Head of caudate nucleus (tissue), 42 donors: ENCODE measurements at regions not wholly inside any gene's neighbourhood (a gene's known extent, or its start where the extent isn't known, plus 50 kb on each side); places are given as distances from the start of the nearest gene placed in this dataset.
"Not testable (repeated sequence)": the region's sequence is repeated elsewhere in the genome, so short reads cannot be mapped to it uniquely, and the experiment has no call there.

Source experiments
- DNase-seq, 42 donors: peaks; one replicate each; pipeline versions ENCODE4 v3.0.0 to v3.0.0-alpha.2; 2020 to 2021; ENCODE audit warnings: mixed read lengths in 7 of 42
- intact Hi-C: fragments of 100-400 bp; cut with DNase I; formaldehyde crosslinking; loops from one replicate; pipeline ENCODE4 v1.15.0; 2022

DNA sequence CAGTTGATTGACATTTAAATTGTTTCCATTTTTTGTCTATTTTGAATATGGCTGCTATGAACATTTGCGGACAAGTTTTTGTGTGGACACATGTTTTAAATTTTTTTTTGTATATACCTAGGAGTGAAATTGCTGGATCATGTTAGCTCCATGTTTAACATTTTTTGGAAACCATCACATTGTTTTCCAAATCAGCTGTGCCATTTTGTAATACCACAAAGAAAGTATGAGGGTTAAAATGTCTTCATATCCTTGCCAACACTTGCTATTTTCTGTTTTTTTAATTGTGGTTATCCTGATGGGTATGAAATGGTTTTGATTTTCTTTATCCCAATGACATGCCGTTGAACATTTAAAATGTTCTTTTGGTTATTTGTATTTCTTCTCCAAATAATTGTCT lies 52.1 kb downstream of the CARTPT start:
- DNase-seq: no peak
- intact Hi-C loops: no loop called here

DNA sequence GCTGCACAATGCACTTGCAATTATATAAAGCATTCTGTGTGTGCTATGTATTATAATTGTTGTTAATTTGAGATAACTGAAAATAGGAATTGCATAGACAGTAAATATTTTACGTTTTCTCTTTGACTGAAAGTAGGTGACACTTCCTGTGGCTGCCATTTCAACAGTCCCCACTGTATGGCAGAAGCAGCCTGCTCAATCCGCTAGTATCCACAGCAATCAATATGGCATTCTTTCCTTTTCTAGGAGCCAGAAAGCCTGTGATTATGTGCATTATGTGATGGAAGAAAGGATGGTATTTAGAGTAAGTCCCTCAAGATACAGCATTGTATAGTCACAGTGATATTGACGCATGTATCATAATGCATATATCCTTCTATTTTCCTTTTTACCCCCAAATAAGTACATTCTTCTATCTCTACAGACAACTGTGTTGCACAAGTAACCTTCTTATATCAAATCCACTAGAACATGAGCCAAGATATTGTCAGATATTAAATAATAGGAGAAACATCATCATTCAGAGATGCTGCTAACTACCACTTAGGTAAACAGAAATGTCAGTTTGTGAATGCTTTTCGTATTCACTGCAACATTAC lies 59.7 kb downstream of the CARTPT start:
- DNase-seq: peak in 33 of 42 donors; percentile 12 to 83 (median 52)
- intact Hi-C loops: no loop called here

DNA sequence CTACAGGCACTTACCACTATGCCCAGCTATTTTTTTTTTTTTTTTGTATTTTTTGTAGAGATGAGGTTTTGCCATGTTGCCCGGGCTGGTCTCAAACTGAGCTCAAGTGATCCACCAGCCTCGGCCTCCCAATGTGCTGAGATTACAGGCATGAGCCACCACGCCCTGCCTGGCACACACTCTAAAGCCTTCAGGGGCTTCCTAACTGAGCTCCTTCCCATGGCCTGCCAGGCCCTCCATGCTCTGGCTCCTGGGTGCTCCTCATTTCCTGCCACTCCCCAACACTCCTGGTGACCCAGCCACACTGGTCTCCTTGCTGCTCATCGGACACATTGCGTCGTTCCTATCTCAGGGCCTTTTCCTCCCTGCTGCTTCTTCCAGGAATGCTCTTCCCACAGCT lies 61.5 kb downstream of the CARTPT start:
- intact Hi-C loops: loop anchor here (5.0 kb wide), 2 partner anchors 327 to 527 kb away; partner anchors contain the start of gene MAP1B
- DNase-seq: no peak

DNA sequence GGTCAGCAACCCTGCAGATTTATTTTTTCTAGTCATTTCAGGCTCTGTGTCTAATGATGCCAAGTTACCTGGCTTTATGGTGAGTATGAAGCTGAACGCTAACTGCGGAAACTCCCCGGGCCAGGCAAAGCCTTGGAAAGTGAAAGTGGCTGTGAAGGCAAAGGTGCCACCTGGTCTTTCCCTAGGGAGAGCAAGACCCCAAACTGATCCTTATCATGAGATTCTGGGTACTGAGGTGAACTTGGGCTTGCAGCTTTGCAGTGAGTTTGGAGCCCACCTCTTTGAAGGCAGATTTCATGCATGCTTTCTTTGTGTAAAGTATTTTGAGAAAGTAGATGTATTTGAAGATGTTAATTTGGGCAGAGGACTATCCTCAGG lies 63.3 kb downstream of the CARTPT start:
- intact Hi-C loops: loop anchor here (5.0 kb wide), 2 partner anchors 325 to 525 kb away; partner anchors contain the start of gene MAP1B
- DNase-seq: no peak

DNA sequence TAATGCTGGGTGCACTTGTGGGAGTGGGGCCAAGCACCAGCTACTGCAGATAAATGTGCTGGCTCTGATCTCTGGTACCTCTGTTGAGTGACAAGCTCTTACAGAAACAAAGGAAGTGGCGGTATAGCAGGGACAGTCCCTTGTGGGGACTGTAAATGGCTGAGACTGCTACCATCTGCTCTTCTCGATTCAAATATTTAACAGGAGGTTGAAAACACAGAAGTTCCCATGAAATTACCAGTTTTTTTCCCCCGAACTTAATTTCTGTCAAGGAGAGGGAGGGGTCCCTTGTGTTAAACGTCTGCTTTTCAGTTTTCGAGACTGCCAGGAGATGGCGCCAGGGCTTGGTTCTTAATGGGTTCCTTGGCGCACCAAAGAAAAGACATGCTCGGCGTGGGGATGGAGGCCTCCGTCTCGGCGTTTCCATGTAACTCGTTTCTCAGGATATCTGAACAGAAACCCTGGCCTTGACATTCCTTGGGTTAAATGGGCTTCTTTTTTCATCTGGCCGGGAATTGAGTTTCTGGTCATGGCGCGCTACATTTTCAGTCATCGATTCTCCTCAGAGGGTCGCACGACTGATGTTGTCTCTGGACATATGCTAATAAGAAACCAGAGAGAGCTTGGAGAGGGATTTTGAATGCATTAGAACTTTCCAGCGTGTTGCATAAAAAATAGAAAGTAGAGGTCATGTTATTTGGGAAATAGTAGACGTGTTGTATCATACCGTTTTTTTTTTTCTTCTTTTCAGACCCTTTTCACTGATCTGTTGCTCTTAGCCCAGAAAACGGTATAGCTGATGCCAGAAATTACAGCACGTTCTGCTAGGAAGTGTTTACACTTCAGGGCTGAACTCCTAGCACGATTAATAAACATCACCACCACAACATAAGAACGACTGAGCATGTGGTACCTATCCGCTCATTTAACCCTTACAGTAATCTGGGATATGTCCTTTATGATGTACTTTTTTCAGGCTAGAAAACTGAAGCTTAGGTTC lies 64.0 kb downstream of the CARTPT start:
- intact Hi-C loops: loop anchor here (5.0 kb wide), 2 partner anchors 324 to 524 kb away; partner anchors contain the start of gene MAP1B
- peak; percentile 79 to 95 (median 90) for DNase-seq

DNA sequence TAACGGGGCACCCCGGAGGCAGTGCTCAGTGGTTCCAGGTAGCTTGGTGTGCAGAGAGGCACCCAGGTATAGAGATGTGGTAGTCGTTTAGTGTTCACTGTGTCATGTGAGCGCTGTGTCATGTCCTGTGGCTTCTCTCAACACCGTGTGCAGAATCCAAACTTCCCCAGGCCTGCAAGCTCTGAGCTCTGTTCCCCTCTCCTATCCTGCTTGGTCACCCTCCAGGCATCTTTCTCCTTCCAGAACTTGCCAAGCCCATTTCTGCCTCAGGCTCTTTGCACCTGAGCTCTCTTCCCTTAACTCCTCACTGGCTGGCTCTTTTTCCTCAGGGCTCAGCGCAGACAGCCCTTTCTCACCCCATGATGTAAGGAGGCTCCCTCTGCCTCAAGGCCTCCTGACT lies 64.8 kb downstream of the CARTPT start:
- peak in 1 of 42 donors; percentile 1 for DNase-seq
- intact Hi-C loops: loop anchor here (5.0 kb wide), 2 partner anchors 323 to 523 kb away; partner anchors contain the start of gene MAP1B

DNA sequence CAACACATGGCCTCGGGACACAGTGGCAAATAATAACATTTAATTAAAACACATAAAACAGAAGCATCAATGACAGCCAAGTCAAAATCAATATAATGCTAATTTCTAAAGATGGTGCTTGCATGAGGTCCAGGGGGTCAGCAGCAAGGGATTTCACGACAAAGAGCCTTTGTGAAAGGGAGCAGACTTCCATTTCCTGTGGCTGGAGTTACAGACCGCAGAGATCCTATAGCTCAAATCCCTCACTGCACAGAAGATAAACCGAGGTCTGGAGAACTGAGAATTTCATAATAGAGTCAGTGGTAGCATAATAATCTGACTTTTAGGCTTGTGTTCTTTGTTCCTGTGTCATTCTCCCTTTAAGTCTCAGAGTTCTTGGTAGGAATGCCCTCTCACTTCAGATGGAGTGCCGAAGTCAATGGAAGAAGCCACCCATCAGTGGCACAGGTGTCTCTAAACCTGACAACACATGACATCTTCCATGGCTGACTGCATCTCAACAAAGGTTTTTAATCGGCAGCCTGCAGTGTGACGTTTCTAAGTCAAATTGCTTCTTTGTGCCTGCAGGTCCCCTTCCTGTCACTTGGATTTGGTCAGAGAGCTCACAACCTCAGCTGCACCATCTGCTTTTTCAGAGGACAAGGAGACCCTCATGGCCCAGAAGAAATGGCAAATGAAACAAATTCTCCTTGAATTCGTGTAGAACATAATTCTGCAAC lies 67.4 kb downstream of the CARTPT start:
- DNase-seq: no peak
- intact Hi-C loops: no loop called here

DNA sequence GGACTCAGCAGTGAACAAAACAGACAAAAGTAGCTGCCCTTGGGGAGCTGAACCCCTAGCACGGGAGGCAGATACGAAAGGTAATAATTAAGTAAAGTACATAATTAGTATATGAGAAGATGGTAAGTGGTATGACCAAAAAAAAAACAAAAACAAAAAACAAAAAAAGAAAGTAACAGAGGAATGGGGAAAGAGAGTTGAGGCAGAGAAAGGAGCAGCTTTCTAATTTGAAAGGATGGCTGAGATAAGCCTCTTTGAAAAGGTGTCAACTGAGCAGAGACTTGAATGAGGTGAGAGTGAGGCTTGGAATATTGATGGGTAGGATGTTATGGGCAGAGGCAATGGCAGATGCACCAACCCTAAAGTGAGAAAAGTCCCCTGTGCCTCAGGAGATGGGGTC lies 69.7 kb downstream of the CARTPT start:
- no peak for DNase-seq
- intact Hi-C loops: no loop called here

DNA sequence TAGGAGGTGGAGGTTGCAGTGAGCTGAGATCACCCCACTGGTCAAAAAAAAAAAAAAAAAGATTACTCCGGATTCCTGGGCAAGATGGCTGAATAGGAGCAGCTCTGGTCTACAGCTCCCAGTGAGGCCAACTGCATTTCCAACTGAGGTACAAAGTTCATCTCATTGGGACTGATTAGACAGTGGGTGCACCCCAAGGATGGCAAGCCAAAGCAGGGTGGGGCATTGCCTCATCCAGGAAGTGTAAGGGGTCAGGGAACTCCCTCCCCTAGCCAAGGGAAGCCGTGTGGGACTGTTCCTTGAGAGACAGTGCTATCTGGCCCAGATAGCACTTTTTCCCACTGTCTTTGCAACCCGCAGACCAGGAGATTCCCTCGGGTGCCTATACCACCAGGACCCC lies 70.7 kb downstream of the CARTPT start:
- intact Hi-C loops: no loop called here
- DNase-seq: no peak

DNA sequence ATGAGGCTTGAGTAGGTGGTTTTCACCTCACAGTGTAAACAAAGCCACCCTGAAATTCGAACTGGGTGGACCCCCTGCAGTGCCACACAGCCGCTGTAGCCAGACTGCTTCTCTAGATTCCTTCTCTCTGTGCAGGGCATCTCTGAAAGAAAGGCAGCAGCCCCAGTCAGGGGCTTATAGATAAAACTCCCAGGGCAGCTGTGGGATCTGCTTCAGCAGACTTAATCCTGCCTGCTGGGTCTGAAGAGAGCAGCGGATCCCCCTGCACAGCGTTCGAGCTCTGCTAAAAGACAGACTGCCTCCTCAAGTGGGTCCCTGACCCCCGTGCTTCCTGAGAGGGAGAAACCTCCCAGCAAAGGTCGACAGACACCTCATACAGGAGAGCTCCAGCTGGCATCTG lies 71.4 kb downstream of the CARTPT start:
- DNase-seq: no peak
- intact Hi-C loops: no loop called here

DNA sequence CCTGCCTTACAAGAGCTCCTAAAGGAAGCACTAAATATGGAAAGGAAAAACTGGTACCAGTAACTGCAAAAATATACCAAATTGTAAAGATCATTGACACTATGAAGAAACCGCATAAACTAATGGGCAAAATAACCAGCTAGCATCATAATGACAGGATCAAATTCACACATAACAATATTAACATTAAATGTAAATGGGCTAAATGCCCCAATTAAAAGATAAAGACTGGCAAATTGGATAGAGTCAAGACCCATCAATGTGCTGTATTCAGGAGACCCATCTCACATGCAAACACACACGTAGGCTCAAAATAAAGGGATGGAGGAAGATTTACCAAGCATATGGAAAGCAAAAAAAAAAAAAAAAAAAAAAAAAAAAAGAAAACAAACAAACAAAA lies 73.0 kb downstream of the CARTPT start:
- DNase-seq, intact Hi-C loops: not testable (repeated sequence)

DNA sequence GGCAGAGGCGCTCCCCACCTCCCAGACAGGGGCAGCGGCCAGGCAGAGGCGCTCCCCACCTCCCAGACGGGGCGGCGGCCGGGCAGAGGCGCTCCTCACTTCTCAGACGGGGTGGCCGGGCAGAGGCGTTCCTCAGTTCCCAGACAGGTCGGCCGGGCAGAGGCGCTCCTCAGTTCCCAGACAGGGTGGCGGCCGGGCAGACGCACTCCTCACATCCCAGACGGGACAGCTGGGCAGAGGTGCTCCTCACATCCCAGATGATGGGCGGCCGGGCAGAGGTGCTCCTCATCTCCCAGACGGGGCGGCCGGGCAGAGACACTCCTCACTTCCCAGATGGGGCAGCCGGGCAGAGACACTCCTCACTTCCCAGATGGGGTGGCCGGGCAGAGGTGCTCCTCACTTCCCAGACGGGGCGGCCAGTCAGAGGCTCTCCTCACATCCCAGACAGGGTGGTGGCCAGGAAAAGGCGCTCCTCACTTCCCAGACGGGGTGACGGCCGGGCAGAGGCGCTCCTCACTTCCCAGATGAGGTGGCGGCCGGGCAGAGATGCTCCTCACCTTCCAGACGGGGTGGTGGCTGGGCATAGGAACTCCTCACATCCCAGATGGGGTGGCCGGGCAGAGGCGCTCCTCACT lies 75.1 kb downstream of the CARTPT start:
- intact Hi-C loops: no loop called here
- no peak for DNase-seq

DNA sequence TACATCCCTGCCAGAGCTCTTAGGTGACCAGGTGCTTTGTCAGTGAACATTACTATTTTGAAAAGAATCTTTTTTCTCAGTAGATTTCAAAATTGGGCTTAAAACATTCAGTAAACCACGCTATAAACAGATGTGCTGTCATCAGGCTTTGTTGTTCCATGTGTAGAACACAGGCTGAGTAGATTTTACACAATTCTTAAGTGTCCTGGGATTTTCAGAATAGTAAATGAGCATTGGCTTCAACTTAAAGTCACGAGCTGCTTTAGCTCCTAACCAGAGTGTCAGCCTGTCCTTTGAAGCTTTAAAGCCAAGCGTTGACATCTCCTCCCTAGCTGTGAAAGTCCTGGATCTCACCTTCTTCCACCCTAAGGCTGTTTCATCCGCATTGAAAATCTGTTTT lies 83.6 kb downstream of the CARTPT start:
- no peak for DNase-seq

DNA sequence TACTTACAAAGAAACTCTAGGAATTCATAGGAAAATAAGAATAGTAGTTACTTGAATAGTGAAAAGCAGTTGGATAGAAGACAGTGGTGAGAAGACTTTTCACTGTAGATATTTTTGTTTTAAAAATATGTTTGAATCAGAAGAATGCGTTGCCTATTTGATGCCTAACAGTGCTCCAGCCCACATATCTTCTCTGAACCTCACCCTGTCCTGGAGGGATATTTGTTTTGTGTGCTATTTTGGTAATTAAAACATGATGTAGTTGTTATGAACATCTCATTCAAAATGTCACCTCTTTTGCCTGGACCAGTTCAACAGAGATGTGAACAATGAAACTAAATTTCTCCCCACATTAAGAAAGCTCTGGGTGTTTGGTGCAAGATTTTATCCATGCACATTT lies 87.6 kb downstream of the CARTPT start:
- DNase-seq: no peak
- intact Hi-C loops: no loop called here

More for the DNA sequence above, 83.6 kb downstream of the CARTPT start:
- intact Hi-C loops: no loop called here

DNA sequence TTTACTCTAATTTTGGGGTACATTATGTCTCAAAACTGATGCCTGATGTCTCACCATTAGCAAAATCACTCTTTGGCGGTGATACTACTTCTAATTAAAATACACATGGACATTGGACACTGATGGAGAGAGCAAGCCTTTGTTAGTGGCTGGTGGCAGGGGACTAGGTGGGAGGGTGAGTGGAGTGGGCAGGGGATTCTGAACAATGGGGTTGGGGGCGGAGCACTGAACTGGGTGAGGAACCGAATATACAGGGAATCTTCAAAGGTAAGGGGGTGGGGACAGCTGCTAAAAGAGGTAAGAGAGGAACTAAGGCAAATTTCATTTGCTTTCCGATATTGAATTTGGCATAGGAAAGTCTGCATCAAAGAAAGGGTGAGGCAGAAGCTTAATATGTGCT lies 88.8 kb downstream of the CARTPT start:
- DNase-seq: no peak
- intact Hi-C loops: no loop called here

DNA sequence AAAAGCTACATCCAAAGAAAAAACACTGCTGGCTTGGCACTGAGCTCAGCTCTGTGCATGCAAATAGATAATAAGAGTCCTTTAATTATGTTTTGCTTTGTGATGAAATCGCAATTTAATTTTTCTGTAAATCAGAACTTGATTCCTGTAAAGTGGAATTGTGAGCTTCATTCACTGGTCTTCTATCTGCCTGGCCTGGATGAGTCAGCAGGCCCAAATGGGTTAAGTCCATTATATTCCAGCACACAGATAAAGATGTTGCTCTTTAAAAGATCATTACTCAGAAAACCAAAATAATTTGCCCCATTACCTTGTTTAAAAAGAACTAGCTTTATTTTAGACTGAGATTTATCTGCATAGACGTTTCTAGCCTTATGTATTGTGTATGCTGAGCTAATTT lies 90.4 kb downstream of the CARTPT start:
- intact Hi-C loops: no loop called here
- no peak for DNase-seq

DNA sequence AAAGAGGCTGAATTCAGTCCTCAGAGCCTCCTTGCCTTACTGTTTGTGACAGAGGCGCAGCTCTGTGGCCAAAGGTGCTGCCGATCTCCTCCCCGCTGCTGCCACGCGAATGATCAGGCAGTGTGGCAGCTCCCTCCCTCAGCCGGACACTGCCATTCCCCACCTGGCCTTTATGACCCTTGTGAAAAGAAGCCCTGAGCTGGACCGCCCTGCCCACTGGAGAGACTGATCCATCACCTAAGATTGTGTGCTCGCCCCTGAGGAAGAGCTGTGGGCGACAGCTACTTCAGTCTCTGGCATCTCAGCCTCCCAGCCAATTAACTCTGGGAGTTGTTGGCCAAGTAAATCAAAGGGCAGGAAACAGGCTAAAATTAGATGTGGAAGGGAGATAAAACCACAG lies 90.9 kb downstream of the CARTPT start:
- no peak for DNase-seq
- intact Hi-C loops: no loop called here

DNA sequence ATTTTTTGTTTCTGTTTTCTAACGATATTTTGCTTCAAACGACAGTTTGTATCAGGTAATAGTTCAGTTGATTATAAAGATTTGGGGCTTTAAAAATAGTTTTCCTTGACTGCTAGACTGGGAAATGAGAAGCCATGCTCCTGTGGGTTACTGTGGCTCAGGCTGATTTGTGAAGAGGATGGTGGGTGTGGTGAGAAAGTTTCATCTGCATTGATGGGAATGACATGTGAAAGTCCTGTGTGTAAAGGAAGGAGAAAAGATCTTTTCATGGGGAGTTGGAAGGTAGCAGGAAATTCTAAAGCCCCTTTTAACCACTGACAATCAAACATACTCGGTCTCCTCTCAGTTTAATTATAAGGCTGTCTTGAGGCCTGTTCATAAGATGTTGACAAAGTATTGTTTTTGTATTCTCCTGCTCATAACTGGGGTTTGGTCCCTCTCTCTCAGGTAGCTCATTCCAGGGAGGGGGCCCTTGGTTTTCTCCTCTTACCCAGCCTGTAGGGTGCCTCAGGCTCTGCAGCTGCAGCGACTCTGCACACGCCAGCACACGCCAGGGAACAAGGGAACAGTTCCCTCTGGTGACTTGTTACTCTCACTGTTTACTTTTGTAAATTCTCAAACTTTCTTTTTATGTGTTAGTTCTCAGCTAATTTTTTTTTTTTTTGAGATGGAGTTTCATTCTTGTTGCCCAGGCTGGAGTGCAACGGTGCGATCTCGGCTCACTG lies 91.6 kb downstream of the CARTPT start:
- intact Hi-C loops: no loop called here
- DNase-seq: peak in 5 of 42 donors; percentile 17 to 57 (median 22)

DNA sequence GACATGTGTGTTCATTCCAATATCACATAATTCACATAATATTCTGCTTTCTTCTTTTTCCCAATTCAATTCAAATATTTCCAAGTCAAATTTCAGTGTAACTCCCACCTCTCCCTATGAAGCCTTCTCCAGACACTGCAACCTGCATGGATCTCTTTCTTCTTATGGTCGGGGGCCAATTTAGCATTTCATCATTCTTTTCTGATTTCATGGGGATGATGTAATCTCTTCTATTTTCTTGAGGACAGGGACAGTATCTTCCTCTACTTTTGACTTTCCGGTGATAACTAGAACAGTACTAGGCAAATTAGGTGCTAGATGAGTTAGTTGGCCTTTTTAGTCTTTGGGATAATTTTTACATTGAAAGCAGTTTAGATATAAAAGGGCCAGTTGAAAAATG lies 92.7 kb downstream of the CARTPT start:
- no peak for DNase-seq
- intact Hi-C loops: no loop called here
